HG02763 (cell line): ENCODE measurements at regions not wholly inside any gene's neighbourhood (a gene's known extent, or its start where the extent isn't known, plus 50 kb on each side); places are given as distances from the start of the nearest gene placed in this dataset.

Experiments used
- ATAC-seq: cut with Tn5 transposase; IDR thresholded peaks from one replicate; pipeline ENCODE4 v1.9.1; 2021; ENCODE audit warnings: mild to moderate bottlenecking, moderate library complexity; ENCODE audit not compliant: unreplicated experiment

GRCh38 chr2:42888321-42889245, 96.2 kb upstream of the HAAO start:
- ATAC-seq: no peak

- ATAC-seq: no peak
Measured at GRCh38 chr2:42886921-42887320, 94.5 kb upstream of the HAAO start.

GRCh38 chr2:42882756-42883155, 90.4 kb upstream of the HAAO start:
- no peak for ATAC-seq

GRCh38 chr2:42881732-42882131, 89.3 kb upstream of the HAAO start:
- no peak for ATAC-seq

- no peak for ATAC-seq
Measured at GRCh38 chr2:42880738-42881690, 88.6 kb upstream of the HAAO start.

- no peak for ATAC-seq
Measured at GRCh38 chr2:42879913-42880737, 87.7 kb upstream of the HAAO start.

- ATAC-seq: no peak
Measured at GRCh38 chr2:42879121-42879705, 86.8 kb upstream of the HAAO start.

- no peak for ATAC-seq
Measured at GRCh38 chr2:42878581-42878980, 86.2 kb upstream of the HAAO start.

GRCh38 chr2:42877936-42878335, 85.6 kb upstream of the HAAO start:
- ATAC-seq: no peak

GRCh38 chr2:42877511-42877910, 85.1 kb upstream of the HAAO start:
- no peak for ATAC-seq

- no peak for ATAC-seq
Measured at GRCh38 chr2:42876326-42876751, 84.0 kb upstream of the HAAO start.

- ATAC-seq: no peak
Measured at GRCh38 chr2:42875880-42876279, 83.5 kb upstream of the HAAO start.

GRCh38 chr2:42874949-42875801, 82.8 kb upstream of the HAAO start:
- ATAC-seq: no peak

- ATAC-seq: no peak
Measured at GRCh38 chr2:42872721-42873120, 80.3 kb upstream of the HAAO start.

GRCh38 chr2:42871372-42871771, 79.0 kb upstream of the HAAO start:
- no peak for ATAC-seq

- no peak for ATAC-seq
Measured at GRCh38 chr2:42868874-42869273, 76.5 kb upstream of the HAAO start.

- ATAC-seq: no peak
Measured at GRCh38 chr2:42868096-42868495, 75.7 kb upstream of the HAAO start.

GRCh38 chr2:42867093-42868065, 75.0 kb upstream of the HAAO start:
- no peak for ATAC-seq
